Suprapubic skin (tissue), 4 donors: ENCODE measurements at regions not wholly inside any gene's neighbourhood (a gene's known extent, or its start where the extent isn't known, plus 50 kb on each side); places are given as distances from the start of the nearest gene placed in this dataset.

Source experiments
- POLR2A ChIP-seq, 2 donors: fragments of 450-650 bp; IDR thresholded peaks; one replicate each; pipeline ENCODE4 v1.6.1; 2017; ENCODE audit warnings: antibody characterized with exemption in 2 of 2, mild to moderate bottlenecking in 2 of 2, moderate library complexity in 2 of 2
- POLR2AphosphoS5 ChIP-seq, 3 donors: sonication (generic); formaldehyde crosslinking; IDR thresholded peaks; one replicate each; pipeline ENCODE4 v1.6.1; 2017; ENCODE audit warnings: antibody characterized with exemption in 3 of 3
- TF ChIP-seq, protein P1 (sequence below), 2 donors: fragments of 200-600 bp in 1 of 2; fragments of 450-650 bp in 1 of 2; sonication (generic) in 1 of 2; IDR thresholded peaks; one replicate each; pipeline ENCODE4 v1.5.1; 2016 to 2019; ENCODE audit warnings: antibody characterized with exemption in 2 of 2, mild to moderate bottlenecking in 1 of 2, moderate library complexity in 1 of 2

DNA sequence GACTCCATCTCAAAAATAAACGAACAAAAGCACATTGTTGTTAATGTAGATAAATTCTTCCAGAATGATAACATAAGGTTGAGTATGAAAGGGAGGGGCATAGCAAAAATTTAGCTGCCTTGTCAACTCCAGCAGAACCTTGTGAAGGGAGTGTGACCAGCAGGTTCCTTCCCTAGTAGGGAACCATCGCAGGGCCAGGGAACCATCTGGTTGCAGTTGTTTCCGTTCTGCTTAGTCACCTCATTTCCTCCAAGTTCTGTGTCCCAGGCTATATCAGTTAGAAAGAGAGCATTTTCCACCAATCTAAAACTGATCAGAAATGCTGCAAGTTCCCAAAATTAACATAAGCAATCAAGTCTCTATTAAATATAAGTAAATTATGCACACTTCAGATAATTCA, 126.7 kb upstream of the BLID start:
- TF ChIP-seq, protein P1, sequence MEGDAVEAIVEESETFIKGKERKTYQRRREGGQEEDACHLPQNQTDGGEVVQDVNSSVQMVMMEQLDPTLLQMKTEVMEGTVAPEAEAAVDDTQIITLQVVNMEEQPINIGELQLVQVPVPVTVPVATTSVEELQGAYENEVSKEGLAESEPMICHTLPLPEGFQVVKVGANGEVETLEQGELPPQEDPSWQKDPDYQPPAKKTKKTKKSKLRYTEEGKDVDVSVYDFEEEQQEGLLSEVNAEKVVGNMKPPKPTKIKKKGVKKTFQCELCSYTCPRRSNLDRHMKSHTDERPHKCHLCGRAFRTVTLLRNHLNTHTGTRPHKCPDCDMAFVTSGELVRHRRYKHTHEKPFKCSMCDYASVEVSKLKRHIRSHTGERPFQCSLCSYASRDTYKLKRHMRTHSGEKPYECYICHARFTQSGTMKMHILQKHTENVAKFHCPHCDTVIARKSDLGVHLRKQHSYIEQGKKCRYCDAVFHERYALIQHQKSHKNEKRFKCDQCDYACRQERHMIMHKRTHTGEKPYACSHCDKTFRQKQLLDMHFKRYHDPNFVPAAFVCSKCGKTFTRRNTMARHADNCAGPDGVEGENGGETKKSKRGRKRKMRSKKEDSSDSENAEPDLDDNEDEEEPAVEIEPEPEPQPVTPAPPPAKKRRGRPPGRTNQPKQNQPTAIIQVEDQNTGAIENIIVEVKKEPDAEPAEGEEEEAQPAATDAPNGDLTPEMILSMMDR (IDR thresholded peaks at IDR 0.05), result no peak
- TF ChIP-seq POLR2A (IDR thresholded peaks at IDR 0.05) (no peak), POLR2AphosphoS5 (IDR thresholded peaks at IDR 0.05) (no peak)
